ENCODE measurements at regions not wholly inside any gene's neighbourhood (a gene's known extent, or its start where the extent isn't known, plus 50 kb on each side); places are given as distances from the start of the nearest gene placed in this dataset.

DNA sequence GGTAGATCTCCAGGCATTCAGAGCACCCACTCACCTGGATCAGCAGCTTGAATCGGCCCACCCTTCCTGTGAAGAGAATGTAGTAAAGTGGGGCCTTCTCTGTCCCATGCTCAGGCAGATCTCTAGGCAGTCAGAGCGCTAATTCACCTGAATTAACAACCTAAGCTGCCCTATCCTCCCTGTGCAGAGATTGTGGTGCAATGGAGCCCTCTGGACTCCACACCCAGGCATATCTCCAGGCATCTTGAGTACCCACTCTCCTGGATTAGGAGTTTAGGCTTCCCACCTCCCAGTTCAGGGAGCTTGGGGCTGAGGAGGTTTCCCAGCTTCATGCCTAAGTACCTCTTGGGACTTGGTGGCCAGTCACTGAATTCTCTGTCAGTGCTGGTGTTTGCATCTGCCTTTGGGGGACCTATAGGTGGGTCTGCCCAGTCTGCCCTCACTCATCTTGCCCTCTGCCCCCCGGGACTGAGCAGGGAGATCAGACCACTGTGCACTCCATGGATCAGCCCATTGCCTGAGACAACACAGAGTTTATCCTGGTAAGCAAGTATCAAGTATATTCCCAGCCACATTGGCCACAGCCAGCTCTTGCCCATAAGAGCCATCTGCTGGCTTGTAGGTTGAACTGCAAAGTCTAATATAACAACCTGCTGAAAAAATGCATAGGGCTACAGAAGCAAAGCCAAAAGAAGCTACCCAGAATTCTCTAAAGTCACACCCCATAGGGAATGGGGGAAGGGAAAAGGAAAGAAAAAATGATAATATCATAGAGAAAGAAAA, 372.9 kb downstream of the KLHL13 start:
- TF ChIP-seq, protein P1, sequence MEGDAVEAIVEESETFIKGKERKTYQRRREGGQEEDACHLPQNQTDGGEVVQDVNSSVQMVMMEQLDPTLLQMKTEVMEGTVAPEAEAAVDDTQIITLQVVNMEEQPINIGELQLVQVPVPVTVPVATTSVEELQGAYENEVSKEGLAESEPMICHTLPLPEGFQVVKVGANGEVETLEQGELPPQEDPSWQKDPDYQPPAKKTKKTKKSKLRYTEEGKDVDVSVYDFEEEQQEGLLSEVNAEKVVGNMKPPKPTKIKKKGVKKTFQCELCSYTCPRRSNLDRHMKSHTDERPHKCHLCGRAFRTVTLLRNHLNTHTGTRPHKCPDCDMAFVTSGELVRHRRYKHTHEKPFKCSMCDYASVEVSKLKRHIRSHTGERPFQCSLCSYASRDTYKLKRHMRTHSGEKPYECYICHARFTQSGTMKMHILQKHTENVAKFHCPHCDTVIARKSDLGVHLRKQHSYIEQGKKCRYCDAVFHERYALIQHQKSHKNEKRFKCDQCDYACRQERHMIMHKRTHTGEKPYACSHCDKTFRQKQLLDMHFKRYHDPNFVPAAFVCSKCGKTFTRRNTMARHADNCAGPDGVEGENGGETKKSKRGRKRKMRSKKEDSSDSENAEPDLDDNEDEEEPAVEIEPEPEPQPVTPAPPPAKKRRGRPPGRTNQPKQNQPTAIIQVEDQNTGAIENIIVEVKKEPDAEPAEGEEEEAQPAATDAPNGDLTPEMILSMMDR (IDR thresholded peaks at IDR 0.05; ENCODE audit: unreplicated experiment), result no peak
- H3K9me3 Mint-ChIP-seq, result peaks cover 59% of the 10 kb centered on the region
- DNase-seq (ENCODE audit: low spot score in 2 of 2, unreplicated experiment in 2 of 2), result no peak
- H3K36me3 Mint-ChIP-seq, result no peaks in the 10 kb centered on the region
- H3K27ac Mint-ChIP-seq, result no peak overlapping the region
- no peak overlapping the region for H3K4me3 Mint-ChIP-seq
- no peaks in the 10 kb centered on the region for H3K27me3 Mint-ChIP-seq (ENCODE audit: low read depth)
- H3K4me1 Mint-ChIP-seq, result no peaks in the 10 kb centered on the region

DNA sequence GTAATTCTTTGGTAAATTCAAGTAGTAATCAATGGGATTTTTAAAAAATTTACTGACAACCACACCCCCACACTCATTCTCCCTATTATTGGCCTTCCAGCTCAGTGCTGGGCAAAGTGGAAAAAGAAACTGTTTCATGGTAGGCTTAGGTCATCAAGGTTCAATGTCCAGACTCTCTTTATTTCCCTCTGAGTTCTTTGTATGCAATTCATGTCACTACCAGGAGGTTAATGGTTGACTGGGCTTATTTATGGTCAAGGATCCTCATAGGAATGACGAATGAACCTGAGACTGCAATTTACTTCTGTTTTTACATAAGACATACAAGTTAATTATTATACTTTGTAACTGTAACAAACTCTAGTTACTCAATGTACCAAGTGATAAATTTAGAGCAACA, 403.2 kb downstream of the KLHL13 start:
- no peak overlapping the region for H3K4me3 Mint-ChIP-seq
- no peak for DNase-seq (ENCODE audit: low spot score in 2 of 2, unreplicated experiment in 2 of 2)
- no peak overlapping the region for H3K27ac Mint-ChIP-seq
- peaks cover 18% of the 10 kb centered on the region for H3K9me3 Mint-ChIP-seq
- TF ChIP-seq, protein P1 (IDR thresholded peaks at IDR 0.05; ENCODE audit: unreplicated experiment), result no peak
- H3K27me3 Mint-ChIP-seq (ENCODE audit: low read depth), result no peaks in the 10 kb centered on the region
- H3K36me3 Mint-ChIP-seq, result no peaks in the 10 kb centered on the region
- no peaks in the 10 kb centered on the region for H3K4me1 Mint-ChIP-seq

DNA sequence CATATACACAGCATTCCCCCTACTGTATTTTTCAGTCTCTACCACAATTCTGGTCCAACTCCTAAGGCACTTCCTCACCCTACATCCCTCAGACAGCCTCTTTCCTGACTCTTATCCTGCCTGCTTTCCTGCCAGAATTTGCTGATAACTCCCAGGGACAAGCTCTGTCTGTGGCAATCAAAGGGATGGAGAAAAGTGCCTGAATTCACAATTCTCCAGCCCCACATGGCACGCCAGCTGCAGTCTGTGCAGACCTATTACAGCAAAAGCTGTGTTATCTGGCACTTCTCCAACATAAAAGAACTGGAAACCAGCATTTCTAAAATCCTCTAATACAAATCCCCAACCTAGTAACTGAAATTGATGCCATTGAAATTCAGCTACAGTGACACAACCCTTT, 404.8 kb downstream of the KLHL13 start:
- Mint-ChIP-seq H3K27me3 (ENCODE audit: low read depth) (no peaks in the 10 kb centered on the region), H3K4me3 (no peak overlapping the region), H3K4me1 (no peaks in the 10 kb centered on the region), H3K9me3 (peaks cover 23% of the 10 kb centered on the region), H3K27ac (no peak overlapping the region), H3K36me3 (no peaks in the 10 kb centered on the region)
- TF ChIP-seq, protein P1 (IDR thresholded peaks at IDR 0.05; ENCODE audit: unreplicated experiment), result no peak
- DNase-seq (ENCODE audit: low spot score in 2 of 2, unreplicated experiment in 2 of 2), result no peak

DNA sequence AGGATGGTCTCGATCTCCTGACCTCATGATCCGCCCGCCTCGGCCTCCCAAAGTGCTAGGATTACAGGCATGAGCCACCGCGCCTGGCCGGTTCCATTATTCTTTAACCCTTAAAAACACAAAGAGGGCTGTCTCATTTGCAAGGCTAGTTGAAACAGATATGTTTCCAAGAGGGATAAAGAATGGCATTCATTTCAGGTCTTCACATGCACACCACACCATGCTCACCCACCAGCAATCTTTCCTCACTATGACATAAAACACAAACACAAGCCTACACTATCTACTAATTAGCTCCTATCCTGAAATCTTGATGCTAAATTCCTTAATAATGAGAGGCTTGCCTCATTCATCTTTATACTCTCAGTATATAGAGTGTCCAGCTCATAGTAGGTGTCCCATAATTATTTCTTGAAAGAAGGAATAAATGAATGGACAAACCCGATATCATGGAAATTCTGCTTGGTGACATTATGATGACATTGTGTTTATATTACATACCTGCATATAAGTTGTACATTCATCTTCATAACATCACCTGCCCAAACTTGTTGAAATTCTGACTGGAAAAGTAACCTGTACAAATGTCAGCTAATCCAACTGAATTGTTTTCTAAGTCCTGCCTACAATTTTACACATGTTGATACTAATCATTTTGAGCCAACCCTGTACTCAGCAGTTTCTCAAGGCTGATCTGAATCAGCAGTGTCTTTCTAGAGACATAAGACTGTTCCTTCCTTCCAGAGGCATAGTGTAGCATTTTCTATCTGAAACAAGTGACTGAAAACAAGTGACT, 408.5 kb downstream of the KLHL13 start:
- Mint-ChIP-seq H3K27ac (no peak overlapping the region), H3K4me3 (no peak overlapping the region), H3K27me3 (ENCODE audit: low read depth) (no peaks in the 10 kb centered on the region), H3K4me1 (no peaks in the 10 kb centered on the region), H3K36me3 (no peaks in the 10 kb centered on the region), H3K9me3 (peaks cover 32% of the 10 kb centered on the region)
- TF ChIP-seq, protein P1 (IDR thresholded peaks at IDR 0.05; ENCODE audit: unreplicated experiment), result no peak
- no peak for DNase-seq (ENCODE audit: low spot score in 2 of 2, unreplicated experiment in 2 of 2)

DNA sequence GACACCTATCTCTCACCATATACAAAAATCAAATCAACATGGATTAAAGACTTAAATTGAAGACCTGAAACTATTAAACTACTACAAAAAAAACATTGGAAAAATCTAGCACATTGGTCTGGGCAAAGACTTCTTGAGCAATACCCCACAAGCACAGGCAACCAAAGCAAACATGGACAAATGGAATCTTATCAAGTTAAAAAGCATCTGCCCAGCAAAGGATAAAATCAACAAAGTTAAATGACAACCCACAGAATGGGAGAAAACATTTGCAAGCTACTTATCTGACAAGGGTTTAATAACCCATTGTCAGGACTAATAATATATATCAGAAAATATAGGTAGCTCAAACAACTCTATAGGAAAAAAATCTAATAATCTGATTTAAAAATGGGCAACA, 415.6 kb downstream of the KLHL13 start:
- TF ChIP-seq, protein P1 (IDR thresholded peaks at IDR 0.05; ENCODE audit: unreplicated experiment), result no peak
- Mint-ChIP-seq H3K4me3 (no peak overlapping the region), H3K36me3 (no peaks in the 10 kb centered on the region), H3K4me1 (no peaks in the 10 kb centered on the region), H3K27me3 (ENCODE audit: low read depth) (no peaks in the 10 kb centered on the region), H3K9me3 (peaks cover 64% of the 10 kb centered on the region), H3K27ac (no peak overlapping the region)
- DNase-seq (ENCODE audit: low spot score in 2 of 2, unreplicated experiment in 2 of 2), result no peak

Measured in mesothelial cell of epicardium (in vitro differentiated cells).